HFFc6 (cell line): ENCODE measurements at regions not wholly inside any gene's neighbourhood (a gene's known extent, or its start where the extent isn't known, plus 50 kb on each side); places are given as distances from the start of the nearest gene placed in this dataset.

Experiments
- DNase-seq: peaks from one replicate; pipeline ENCODE4 v3.0.0-alpha.2; 2018
- H3K27ac Mint-ChIP-seq: 2 replicates; pipeline ENCODE4 v1.8.0; 2020; ENCODE audit warnings: mild to moderate bottlenecking, mixed read lengths
- H3K27me3 Mint-ChIP-seq: 2 replicates; pipeline ENCODE4 v1.8.0; 2021; ENCODE audit warnings: mild to moderate bottlenecking, moderate library complexity, mixed read lengths; ENCODE audit not compliant: insufficient read depth
- H3K36me3 Mint-ChIP-seq: 2 replicates; pipeline ENCODE4 v1.8.0; 2021; ENCODE audit warnings: low read depth, mixed read lengths
- H3K4me1 Mint-ChIP-seq: 2 replicates; pipeline ENCODE4 v1.8.0; 2020; ENCODE audit warnings: low read depth, mixed read lengths
- H3K4me3 Mint-ChIP-seq: 2 replicates; pipeline ENCODE4 v1.8.0; 2020; ENCODE audit warnings: mild to moderate bottlenecking, moderate library complexity, mixed read lengths
- H3K9me3 Mint-ChIP-seq: 2 replicates; pipeline ENCODE4 v1.8.0; 2020; ENCODE audit warnings: mild to moderate bottlenecking, mixed read lengths
- CTCF ChIP-seq: fragments of 200-600 bp; sonication (generic); IDR thresholded peaks from 2 replicates; pipeline ENCODE4 v1.5.0; 2021; ENCODE audit warnings: antibody characterized with exemption, mild to moderate bottlenecking

GRCh38 chr3:28039234-28039633, 202.2 kb upstream of the CMC1 start:
- Mint-ChIP-seq H3K27me3 (no peaks in the 10 kb centered on the region), H3K36me3 (no peaks in the 10 kb centered on the region), H3K27ac (no peak overlapping the region), H3K4me3 (no peak overlapping the region), H3K9me3 (peaks cover 5% of the 10 kb centered on the region; the same call in 1 of the 2 replicates), H3K4me1 (no peaks in the 10 kb centered on the region)
- DNase-seq = no peak
- TF ChIP-seq CTCF = no peak

- Mint-ChIP-seq H3K4me1 (no peaks in the 10 kb centered on the region), H3K27me3 (no peaks in the 10 kb centered on the region), H3K9me3 (peaks cover 2% of the 10 kb centered on the region; the same call in 1 of the 2 replicates), H3K4me3 (no peak overlapping the region), H3K36me3 (no peaks in the 10 kb centered on the region), H3K27ac (no peak overlapping the region)
- TF ChIP-seq CTCF = no peak
- no peak for DNase-seq
Observed at GRCh38 chr3:28039829-28040228, 201.6 kb upstream of the CMC1 start.

- H3K9me3 Mint-ChIP-seq = no peaks in the 10 kb centered on the region
- TF ChIP-seq CTCF = no peak
- H3K36me3 Mint-ChIP-seq = no peaks in the 10 kb centered on the region
- no peaks in the 10 kb centered on the region for H3K4me1 Mint-ChIP-seq
- H3K27ac Mint-ChIP-seq = no peak overlapping the region
- DNase-seq = no peak
- H3K4me3 Mint-ChIP-seq = no peak overlapping the region
- no peaks in the 10 kb centered on the region for H3K27me3 Mint-ChIP-seq
Observed at GRCh38 chr3:28042095-28042635, 199.3 kb upstream of the CMC1 start.

- DNase-seq = no peak
- Mint-ChIP-seq H3K4me1 (no peaks in the 10 kb centered on the region), H3K9me3 (no peaks in the 10 kb centered on the region), H3K27ac (no peak overlapping the region), H3K36me3 (no peaks in the 10 kb centered on the region), H3K4me3 (no peak overlapping the region), H3K27me3 (no peaks in the 10 kb centered on the region)
- TF ChIP-seq CTCF = no peak
Observed at GRCh38 chr3:28042707-28043106, 198.7 kb upstream of the CMC1 start.

- peaks cover 3% of the 10 kb centered on the region; the same call in 1 of the 2 replicates for H3K27me3 Mint-ChIP-seq
- no peaks in the 10 kb centered on the region for H3K9me3 Mint-ChIP-seq
- no peak overlapping the region for H3K27ac Mint-ChIP-seq
- no peak overlapping the region for H3K4me3 Mint-ChIP-seq
- peaks cover 32% of the 10 kb centered on the region for H3K4me1 Mint-ChIP-seq
- H3K36me3 Mint-ChIP-seq = no peaks in the 10 kb centered on the region
- no peak for TF ChIP-seq CTCF
- no peak for DNase-seq
Observed at GRCh38 chr3:28050120-28050519, 191.3 kb upstream of the CMC1 start.

- H3K36me3 Mint-ChIP-seq = no peaks in the 10 kb centered on the region
- H3K4me3 Mint-ChIP-seq = no peak overlapping the region
- DNase-seq = no peak
- H3K4me1 Mint-ChIP-seq = peaks cover 32% of the 10 kb centered on the region
- no peak overlapping the region for H3K27ac Mint-ChIP-seq
- H3K9me3 Mint-ChIP-seq = no peaks in the 10 kb centered on the region
- no peak for TF ChIP-seq CTCF
- peaks cover 3% of the 10 kb centered on the region; the same call in 1 of the 2 replicates for H3K27me3 Mint-ChIP-seq
Observed at GRCh38 chr3:28050885-28051284, 190.5 kb upstream of the CMC1 start.
